DND-41 (cell line): ENCODE measurements at regions not wholly inside any gene's neighbourhood (a gene's known extent, or its start where the extent isn't known, plus 50 kb on each side); places are given as distances from the start of the nearest gene placed in this dataset.

Experiments used
- EZH2 ChIP-seq: IDR thresholded peaks from 3 replicates; pipeline ENCODE4 v1.6.1; 2012; ENCODE audit warnings: borderline replicate concordance, low read depth, mild to moderate bottlenecking, moderate library complexity, low read length, inconsistent platforms; ENCODE audit not compliant: severe bottlenecking
- TF ChIP-seq, protein P1 (sequence below): IDR thresholded peaks from 2 replicates; pipeline ENCODE4 v1.5.1; 2012; ENCODE audit warnings: borderline replicate concordance, low read length, moderate library complexity, mild to moderate bottlenecking; ENCODE audit not compliant: poor library complexity, severe bottlenecking; ENCODE audit errors: extremely low read depth

DNA sequence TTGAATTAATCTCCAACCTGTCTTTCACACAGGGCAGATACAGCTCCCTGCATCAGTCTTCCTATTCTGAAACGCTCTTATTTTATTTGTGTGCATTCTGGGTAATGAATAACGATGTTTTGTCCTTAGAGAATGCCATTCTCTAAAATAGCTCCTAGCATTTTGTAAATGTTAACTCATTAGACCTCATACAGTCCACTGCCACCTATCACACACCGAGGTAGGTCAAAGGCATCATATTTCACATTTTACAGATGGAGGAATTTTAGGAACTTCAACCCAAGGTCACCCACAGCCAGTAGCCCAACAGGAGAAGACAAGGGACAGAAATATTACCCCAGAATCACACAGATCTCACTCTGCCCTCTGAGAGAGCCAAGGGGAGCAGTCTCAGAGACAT lies 455.4 kb upstream of the GYPC start:
- TF ChIP-seq EZH2: no peak
- TF ChIP-seq, protein P1, sequence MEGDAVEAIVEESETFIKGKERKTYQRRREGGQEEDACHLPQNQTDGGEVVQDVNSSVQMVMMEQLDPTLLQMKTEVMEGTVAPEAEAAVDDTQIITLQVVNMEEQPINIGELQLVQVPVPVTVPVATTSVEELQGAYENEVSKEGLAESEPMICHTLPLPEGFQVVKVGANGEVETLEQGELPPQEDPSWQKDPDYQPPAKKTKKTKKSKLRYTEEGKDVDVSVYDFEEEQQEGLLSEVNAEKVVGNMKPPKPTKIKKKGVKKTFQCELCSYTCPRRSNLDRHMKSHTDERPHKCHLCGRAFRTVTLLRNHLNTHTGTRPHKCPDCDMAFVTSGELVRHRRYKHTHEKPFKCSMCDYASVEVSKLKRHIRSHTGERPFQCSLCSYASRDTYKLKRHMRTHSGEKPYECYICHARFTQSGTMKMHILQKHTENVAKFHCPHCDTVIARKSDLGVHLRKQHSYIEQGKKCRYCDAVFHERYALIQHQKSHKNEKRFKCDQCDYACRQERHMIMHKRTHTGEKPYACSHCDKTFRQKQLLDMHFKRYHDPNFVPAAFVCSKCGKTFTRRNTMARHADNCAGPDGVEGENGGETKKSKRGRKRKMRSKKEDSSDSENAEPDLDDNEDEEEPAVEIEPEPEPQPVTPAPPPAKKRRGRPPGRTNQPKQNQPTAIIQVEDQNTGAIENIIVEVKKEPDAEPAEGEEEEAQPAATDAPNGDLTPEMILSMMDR: no peak
